H1 (cell line): ENCODE measurements at regions not wholly inside any gene's neighbourhood (a gene's known extent, or its start where the extent isn't known, plus 50 kb on each side); places are given as distances from the start of the nearest gene placed in this dataset.

Experiments used
- HDAC6 ChIP-seq: IDR thresholded peaks from one replicate; pipeline ENCODE4 v1.7.1; 2012; ENCODE audit warnings: low read depth, mild to moderate bottlenecking, inconsistent platforms, low read length, moderate library complexity
- TF ChIP-seq, protein P1 (sequence below): IDR thresholded peaks from 2 replicates; pipeline ENCODE4 v1.6.1; 2012; ENCODE audit warnings: low read length, inconsistent platforms

DNA sequence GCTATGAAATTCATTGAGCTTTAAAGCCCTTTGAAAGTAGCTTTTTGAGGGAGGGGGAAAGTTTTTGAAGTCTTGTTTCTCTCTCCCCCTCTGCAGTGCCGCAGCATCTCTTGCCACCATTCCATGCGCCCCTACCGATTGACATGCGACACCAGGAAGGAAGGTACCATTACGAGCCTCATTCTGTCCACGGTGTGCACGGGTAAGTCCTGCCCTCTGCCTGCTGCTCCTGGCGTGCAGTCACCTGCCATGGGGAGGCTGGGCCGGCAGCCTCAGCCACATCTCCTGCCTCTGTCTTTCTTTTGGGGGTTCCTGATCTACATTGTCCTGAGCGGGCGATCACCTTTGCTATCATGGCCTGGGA is 191.6 kb downstream of the GLI2 start (continued):
- TF ChIP-seq, protein P1, sequence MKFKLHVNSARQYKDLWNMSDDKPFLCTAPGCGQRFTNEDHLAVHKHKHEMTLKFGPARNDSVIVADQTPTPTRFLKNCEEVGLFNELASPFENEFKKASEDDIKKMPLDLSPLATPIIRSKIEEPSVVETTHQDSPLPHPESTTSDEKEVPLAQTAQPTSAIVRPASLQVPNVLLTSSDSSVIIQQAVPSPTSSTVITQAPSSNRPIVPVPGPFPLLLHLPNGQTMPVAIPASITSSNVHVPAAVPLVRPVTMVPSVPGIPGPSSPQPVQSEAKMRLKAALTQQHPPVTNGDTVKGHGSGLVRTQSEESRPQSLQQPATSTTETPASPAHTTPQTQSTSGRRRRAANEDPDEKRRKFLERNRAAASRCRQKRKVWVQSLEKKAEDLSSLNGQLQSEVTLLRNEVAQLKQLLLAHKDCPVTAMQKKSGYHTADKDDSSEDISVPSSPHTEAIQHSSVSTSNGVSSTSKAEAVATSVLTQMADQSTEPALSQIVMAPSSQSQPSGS: no peak
- no peak for TF ChIP-seq HDAC6
